Activated CD4-positive, alpha-beta T cell treated with anti-CD3 and anti-CD28 coated beads, Interleukin-2, Interleukin-6, amounts not matched to agents 100 ng/mL and 50 ng/mL, durations not matched to agents 16 hours and 8 hours (primary cell): ENCODE measurements at regions not wholly inside any gene's neighbourhood (a gene's known extent, or its start where the extent isn't known, plus 50 kb on each side); places are given as distances from the start of the nearest gene placed in this dataset.
A peak's percentile ranks its signal among the peaks of the same experiment; 100 is the strongest.

Source experiments
- DNase-seq: peaks from one replicate; pipeline ENCODE4 v3.0.0-alpha.2; 2020

DNA sequence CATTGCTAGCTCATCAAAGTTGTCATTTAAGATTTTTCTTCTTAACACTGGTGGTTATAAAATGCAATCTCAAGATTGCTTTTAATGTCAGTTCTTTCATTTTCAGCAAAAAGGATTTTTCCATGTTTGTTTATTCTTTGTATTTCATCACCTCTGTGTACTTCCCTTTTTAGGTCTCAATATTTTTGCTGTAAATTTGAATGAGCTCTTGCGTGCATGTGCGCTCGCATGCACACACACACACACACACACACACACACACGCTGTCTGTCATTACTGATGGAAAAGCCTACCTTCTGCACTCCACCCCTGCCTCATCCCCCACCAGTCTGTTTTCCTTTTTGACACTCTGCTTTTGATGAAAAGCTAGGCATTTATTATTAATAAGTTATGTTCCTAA is 85.3 kb upstream of the FYN start:
- no peak for DNase-seq

DNA sequence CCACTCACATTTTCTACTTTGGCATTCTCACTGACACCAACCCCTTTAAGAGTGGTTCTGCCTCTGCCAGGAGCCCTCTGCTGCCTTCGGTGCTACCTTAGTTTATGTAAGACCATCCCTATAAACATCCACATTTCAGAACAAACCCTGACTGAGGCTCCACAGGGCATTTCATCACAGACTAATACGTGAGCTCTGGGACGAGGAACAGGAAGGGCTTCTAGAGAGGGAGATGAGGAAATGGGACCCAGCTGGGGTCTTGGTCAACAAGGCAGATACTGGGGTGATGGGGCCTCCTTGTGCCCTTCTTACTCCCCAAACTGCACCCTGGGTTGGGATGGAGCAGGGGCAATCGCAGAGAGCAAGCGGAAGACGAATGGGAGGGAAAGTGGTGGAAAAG is 86.5 kb upstream of the FYN start:
- no peak for DNase-seq

DNA sequence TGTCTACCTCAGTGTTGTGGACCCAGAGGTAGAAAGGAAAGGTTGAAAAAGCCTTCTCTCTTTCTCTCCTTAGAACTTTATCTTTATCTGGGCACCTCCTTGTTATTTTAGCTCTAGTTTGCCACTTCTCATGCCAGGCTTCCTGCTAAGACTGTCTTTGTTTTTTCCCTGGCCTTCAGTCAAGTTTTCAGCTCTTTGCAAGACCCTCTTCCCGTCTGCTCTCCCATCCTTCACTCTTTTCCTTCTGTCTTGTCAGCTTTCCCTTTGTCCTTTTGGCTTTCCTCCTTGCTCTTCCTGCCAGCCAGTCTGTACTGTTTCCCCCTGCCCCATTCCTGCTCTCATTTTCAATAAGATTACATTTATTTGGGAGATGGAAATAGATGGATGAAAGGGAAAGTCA is 86.8 kb upstream of the CCN6 start:
- no peak for DNase-seq

DNA sequence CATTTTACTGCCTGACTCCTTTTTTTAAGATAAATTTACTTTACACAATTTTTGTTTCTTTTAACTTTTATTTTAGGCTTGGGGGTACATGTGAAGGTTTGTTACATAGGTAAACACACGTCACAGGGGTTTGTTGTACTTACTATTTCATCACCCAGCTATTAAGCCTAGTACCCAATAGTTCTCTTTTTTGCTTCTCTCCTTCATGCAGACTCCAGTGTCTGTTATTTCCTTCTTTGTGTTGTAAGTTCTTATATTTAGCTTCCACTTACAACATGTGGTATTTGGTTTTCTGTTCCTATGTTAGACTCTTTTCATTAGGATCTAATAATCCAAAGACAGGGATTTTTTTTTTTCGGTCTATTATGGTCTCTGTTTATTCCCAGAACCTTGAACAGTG is 83.5 kb upstream of the CCN6 start:
- no peak for DNase-seq

DNA sequence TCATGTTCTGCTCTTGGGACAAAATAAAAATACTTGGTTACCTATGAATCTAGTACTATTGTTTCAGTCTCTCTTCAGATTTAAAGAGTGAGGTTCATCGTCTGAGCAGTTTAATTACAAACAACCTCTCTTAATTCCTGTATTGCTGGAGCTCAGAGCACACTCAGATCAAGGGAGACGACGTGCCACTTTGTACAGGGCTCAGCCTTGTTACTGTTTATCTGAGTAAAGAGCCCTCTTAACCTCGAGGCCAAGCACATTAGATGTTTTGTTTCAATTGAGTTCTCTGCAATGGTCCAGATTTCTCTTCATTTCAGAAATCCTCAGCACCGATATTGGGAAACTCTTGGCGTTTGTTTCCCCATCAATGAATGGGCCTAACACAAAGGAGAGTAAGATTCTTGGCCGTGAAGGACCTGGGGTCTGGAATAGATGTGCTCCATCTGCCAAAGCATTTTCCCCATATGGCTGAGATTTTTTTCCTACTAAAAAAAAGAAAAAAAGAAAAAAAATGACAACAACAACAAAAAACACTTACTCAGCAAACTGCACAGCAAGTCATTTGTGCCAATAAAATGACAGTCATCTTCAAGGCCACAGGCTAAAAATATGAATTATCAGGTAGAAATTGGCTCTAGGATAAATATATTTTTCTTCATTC is 82.6 kb upstream of the CCN6 start:
- DNase-seq = no peak

DNA sequence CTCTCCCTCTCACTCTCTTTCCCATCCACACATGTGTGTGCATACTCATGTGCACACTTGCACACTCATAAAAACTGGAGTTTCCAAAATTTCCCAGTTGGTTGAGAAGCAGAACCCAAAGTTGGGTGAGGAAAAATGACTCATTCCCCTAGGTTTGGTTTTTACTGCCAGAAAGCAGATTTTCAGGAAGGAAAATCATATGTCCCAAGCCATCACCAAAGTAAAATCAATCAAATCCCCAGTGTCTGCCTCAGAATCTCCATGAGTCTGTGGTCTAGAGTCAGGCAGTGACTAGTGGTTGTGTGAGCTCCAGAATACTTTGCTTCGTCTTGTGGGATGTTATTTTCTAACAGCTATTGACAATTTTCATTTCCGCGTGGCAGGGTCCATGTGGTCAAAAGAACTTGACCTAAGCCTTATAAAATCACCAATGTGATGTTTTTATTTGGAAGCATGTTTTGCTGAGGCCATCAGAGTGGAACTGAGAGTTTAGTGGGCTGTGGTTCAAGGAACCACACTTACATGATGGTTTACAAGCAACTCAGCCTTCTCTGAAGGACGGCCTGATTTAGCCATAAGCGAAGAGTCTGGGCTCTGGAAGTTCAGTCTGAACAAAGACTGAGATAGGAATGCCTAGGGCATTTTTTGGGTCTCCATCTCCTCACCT is 81.9 kb upstream of the CCN6 start:
- no peak for DNase-seq

DNA sequence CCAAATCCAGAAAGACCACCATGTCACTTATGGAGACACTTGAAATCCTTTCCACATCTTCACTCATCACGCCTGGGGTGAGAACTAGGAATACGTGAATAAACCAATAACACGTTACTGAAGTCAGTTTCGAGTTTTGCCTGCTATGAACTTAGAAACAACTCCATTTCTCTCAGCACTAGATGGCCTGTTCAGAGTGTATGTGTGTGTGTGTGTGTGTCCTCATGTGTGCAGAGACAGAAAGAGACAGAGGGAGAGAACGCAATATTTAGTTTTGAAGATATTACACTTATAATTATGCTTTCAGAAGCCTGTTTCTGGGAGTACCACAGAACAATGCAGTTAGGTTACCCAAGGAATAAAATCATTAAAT is 81.2 kb upstream of the CCN6 start:
- DNase-seq = no peak

DNA sequence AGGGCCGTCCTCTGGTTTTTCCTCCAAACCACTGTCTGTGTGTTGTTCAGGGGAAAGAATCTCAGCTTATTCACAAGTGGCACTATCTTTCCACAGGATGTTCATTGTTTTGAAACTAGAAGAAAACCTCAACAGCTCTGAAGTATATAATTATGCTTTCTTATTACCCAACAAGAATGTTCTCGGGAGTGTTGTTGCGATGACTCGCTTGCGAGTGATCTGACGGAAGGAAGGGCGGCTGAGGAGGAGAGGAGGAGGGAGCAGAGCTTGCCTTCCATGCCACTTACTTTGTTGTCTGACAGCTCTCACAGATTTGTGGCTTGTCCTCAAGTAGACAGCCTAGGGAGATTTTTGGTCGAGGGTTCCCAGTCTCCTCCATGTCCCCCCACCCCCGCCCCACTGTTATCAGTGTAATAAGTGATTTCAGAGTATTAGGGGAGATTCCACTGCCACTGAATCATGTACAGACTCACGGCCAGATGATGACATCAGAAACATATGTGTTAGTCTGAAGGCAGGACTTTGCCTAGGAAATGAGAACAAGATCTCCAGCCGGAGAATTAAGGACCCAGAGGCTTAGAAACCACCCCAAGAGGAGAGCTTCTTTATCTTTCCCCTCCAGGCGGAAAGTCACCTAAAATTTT is 80.7 kb upstream of the CCN6 start:
- DNase-seq = peak; percentile 71

DNA sequence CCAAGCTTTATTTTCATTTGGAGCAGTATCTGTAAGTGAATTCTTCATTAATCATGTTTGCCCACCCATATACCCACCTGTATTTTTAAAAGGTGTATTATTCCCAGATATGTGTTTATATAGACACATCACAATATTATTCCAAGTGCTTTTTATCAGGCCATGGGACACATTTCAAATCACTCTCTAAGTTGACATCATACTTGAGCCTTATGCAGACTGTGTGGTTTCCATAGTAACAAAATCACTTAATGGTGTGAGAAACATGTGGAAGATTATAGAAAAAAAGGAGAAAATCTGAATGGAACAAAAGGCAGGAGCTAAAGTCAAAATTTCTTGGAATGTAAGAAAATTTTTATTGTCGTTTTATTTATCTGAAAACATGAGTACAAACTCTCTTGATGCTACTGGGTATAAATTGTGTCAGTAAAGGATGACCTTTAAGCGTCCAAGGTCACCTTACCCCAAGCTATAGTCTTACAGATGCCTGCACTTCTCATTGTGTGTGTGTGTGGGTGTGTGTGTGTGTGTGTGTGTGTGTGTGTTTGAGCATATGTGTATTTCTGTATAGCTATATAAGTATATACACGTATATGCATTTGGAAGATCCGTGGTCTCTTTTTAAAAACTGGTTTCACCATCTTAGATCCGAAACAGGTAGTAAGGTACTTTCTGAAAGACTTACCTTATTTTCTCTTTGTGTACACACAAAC is 79.8 kb upstream of the CCN6 start:
- no peak for DNase-seq

DNA sequence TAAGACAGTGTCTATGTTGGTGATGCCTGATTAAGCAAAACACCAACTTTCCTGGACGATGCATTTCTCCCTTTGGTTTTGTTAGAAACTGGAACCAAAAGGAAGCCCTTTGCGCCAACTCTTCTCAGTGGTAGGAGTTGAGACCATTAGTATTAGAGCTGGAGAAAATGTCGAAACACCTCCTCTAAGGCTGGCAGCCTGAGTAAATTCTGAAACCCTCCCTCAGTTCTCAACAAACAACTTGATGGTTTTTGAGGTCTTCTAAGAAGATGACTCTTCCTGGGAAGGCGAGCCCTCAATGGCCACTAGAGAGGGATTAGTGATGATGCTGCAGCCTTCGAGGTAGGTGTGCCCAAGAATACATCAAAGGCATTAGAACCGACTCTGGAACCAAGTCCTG is 78.4 kb upstream of the CCN6 start:
- DNase-seq = peak; percentile 50

DNA sequence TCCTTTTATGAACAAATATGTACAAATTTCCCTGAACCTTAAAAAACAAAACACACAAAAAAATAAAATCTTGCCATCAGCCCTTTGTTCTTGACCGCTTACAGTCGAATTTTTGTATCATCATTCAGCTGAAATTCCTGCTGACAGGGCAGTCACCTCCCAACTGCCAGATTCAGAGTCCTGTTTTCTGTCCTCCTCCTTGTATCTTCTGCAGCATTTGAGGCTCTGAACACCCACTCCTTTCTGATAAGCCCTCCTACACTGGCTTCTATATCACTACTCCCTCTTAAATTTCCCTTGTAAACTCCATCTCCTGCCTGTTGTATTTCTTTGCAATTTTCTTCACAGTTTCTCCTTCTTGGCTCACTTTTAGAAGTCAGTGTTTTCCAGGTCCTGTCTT is 77.8 kb upstream of the CCN6 start:
- no peak for DNase-seq

DNA sequence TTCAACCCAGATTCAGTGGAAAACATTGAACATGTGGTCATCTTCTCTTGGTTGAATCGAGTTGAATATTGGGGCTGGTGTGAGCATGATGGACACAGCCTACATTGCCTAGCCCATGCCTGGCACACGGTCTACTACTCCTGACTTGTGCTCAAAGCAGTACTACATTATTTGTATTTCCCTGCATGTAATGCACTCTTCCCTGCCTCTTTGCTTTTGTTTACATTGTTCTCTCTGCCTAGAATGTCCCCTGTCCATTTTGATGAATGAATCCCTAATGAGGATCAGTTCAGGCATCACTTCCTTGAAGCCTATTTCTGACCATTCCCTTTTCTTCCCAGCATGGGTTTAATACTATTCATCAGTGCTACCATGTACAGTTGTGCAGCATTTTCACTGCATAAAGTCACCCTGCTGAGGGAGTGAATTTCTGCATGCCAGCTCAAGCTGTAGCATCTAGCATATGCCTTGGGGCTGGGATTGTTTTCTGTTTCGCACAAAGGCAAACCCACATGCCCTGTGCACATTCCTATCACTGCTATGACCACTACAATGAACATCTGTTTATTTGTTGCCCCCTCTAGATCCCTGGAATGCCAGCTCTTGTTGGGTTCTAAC is 75.3 kb upstream of the CCN6 start:
- DNase-seq = no peak

DNA sequence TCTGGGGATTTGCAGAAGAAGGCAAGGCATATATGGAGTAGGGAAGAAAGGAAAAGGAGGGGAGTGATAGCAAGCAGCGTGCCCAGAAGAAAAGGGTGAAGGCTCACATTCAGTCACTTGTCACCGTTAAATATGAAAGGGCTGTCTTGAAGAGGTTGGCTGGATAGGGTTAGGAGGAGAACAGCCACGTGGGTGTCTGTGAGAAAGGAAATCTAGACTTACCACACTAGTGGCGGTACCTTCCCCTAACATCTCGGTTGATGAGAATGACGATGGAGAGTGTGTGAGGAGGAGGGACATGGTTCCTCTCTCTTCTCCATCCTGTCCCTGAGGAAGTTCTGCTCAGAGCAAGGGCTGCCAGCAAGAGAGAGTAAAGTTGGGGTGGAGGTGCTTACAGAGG is 74.3 kb upstream of the CCN6 start:
- DNase-seq = no peak

DNA sequence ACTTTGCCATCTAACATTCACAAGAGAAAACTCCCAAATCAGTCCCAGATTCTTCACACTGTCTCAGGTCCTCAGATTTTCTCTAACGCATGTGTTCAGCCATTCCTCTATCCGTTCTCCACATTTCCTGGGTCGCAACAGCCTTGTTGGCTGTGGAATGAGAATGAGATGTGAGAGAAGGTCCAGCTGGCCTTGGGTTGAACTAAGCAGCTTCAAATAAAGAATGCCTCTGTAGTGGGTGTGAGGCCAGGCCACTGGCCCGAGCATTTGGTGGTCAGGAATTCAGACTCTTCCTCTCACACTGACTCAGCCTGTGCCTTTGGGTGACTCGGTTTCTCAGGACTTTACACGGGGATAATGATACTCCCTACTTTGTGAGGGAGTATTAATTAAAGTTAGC is 73.8 kb upstream of the CCN6 start:
- no peak for DNase-seq

DNA sequence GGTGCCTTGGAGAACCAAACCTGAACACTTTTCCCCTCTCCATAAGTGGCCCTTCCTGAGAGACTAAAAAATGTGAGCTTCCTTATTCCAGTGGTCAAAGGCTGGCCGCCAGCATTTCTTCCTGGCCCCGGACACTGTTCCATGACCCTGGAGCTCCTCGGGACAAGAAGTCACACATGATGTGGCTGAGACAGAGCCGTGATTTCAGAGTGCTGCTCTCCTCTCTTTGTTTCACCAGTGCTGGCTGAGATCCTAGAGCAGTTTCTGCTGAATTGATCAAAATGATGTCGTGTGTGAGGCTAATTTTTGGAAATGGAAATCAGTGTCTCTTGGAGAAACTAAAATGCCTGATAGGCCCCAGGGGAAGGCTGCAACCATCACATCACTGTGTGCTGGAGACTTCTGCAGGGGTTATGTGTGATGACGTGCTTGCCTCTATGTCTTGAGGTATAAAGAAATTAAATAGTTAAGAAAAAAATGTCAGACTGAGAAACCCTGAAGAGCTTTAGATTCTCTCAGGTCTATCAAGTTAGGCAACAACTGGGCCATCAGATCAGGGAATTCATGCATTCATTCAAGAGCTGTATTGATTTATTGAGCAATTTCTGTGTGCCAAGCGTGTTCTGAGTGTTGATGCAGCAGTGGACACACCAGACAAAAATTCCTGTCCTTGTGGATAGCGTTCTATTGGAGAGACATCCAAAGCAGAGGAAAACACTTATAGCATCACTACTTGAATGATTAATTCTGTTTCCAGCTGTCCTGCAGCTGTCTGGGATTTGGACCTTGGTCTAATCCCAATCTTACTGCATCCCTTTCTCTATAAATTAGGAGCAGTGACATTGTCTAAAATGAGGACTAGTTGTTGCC is 72.7 kb upstream of the CCN6 start:
- DNase-seq = no peak

DNA sequence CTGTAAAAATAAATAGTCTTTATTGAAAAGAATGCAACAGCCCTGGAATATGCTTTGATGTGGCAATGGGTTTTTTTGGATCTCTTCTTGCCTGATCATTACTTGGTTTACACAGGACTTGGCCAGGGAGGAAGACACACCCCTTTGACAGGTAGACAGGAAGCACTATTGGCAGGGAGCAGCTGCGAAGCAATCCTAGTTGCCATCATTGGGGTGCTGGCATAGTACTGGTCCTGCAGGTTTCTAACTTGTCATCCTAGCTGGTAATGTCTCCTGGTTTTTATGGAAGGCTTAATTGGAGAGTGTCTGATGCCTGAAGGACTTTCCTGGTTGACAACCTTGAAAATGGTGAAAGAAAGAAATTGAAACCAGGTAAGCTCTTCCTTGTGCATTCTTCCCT is 71.2 kb upstream of the CCN6 start:
- DNase-seq = no peak

DNA sequence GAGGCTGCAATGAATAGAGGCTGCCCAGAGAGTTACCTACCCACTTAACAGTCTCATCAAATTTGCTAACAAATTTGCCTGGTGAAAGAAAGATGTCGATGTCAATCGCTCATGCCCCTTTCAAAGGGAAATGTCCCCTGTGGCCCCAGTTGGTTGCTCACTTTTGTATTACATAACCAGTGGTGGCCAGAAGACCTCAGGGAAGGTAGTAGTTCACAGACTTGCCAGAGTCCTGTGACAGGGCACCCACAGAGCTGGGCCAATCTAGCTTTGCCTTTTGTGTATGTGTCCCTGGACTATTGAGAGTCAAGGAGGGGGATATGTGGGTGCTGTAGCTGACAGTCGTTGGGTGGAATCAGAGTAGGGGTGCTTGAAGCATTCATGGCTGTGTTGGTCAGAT is 70.7 kb upstream of the CCN6 start:
- no peak for DNase-seq

DNA sequence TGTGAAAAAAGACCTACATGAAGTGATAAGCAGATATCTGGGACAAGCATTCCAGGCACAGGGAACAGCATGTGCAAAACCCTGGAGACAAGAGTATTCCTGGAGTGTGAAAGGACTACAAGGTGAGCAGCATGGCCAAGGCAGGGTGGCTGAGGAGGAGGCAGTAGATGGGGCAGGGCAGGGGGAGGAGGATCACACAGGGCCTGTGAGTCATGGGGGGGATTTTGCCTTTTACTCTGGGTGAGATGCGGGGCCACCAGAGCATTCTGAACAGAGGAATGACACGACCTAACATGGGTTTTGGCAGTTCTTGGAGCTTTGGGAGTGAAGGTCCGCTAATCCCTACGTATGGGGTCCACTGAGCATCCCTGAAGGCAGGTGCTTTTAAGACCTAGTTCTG is 69.8 kb upstream of the CCN6 start:
- DNase-seq = no peak

DNA sequence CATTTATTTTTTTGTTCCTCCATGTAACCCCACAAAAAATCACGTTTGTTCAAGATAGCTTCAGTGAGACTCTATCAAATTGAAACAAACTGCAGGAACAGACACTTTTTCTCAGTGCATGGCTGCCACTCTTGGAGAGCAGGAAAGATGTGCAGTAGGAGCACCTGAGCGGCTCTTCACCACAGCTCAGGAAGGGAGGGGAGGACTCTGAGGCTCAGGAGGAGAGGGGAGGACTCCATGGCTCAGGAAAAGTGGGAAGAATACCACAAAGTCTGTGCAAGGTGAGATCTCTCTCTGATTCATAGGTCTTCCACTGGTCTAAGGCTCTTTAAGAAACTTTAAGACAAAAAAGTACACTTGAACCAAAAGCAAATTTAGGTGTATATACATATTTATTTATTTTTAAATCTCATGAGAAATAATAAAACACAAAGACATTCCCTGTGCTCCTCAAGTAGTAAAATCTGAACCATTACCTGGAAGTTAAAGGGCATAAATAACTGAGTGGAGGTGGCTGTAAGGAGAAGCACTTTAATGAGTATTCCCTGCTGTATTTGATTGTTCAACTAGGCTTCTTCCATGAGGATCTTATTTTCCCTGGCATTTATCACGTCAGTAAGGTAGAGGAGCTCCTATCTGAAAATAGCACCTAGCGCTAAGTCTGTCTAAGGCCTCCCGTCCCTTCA is 69.2 kb upstream of the CCN6 start:
- no peak for DNase-seq

DNA sequence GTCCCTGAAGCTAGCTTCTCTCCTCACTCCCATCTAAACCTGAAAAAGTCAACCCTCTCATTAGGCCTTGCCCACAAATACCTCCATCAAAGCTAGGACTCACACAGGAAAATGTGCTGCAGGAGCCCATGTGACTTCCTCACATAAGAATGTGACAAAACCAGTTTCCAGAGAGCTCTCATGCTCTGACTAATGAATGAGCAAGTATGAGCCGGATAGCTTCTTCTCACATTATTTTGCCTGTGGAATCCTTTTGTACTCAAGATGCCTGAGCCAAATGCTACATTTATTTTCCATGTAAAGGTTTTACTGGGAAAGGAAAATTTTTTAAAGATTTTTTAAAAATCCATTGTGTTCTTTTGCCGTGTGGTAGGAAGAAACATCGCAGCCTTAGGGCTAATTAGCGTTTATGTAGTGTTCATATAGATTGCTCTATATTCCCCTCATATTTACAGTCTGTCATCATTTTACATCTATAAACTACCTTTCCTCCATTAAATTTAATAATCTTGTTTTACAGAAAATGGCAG is 68.6 kb upstream of the CCN6 start:
- DNase-seq = peak; percentile 68

DNA sequence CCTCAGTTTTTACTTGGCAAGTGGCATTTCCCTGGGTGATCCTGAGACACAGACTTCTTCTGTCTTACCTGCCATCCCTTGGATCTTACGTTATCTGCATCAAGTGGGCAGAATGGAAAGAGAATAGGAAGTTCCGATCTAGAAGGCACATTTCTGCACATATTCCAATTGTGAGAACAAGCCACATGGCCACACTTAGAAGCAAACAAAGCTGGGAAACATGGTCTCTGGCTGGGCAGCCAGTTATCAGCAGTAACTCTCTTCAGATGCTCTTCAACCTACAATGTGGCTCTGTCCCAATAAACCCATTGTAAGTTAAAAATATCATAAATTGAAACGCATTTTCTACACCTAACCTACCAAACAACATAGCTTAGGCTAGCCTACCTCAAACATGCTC is 67.3 kb upstream of the CCN6 start:
- no peak for DNase-seq

DNA sequence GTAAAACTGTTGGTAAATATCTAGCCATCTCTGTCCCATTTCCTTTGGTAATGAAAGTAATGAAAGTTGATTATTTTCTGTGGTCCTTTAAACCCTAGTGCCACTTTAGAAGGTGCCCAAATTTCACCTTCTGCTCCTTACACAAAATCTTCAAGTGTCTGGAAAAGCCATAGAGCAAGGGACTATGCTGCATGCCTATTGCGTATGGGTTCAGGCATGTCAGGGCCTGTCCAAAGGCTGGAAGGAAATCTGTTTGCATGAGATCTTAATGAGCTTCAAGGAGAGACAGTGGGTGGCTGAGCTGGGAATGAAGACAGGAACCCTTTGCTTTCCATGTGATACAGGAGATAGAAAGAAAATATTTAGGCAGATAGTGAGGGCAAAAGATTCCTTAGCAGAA is 66.6 kb upstream of the CCN6 start:
- no peak for DNase-seq
